ENCODE measurements at regions not wholly inside any gene's neighbourhood (a gene's known extent, or its start where the extent isn't known, plus 50 kb on each side); places are given as distances from the start of the nearest gene placed in this dataset.
A peak's percentile ranks its signal among the peaks of the same experiment; 100 is the strongest.

GRCh38 chr1:17920881-17921640 is 165.9 kb downstream of the ACTL8 start:
- TF ChIP-seq CTCF (IDR thresholded peaks at IDR 0.05; ENCODE audit: borderline replicate concordance, insufficient read depth, low read depth, low read length), result no peak
- no peak overlapping the region for H3K4me3 ChIP-seq (ENCODE audit: low read depth, low read length)

- no peak overlapping the region for H3K4me3 ChIP-seq (ENCODE audit: low read depth, low read length)
- TF ChIP-seq CTCF (IDR thresholded peaks at IDR 0.05; ENCODE audit: borderline replicate concordance, insufficient read depth, low read depth, low read length), result peak; percentile 64; the same call in 1 of the 2 replicates
Observed at GRCh38 chr1:17922833-17923232, 167.7 kb downstream of the ACTL8 start.

GRCh38 chr1:17923666-17924065 is 168.5 kb downstream of the ACTL8 start:
- no peak overlapping the region for H3K4me3 ChIP-seq (ENCODE audit: low read depth, low read length)
- no peak for TF ChIP-seq CTCF (IDR thresholded peaks at IDR 0.05; ENCODE audit: borderline replicate concordance, insufficient read depth, low read depth, low read length)

- TF ChIP-seq CTCF (IDR thresholded peaks at IDR 0.05; ENCODE audit: borderline replicate concordance, insufficient read depth, low read depth, low read length), result no peak
- H3K4me3 ChIP-seq (ENCODE audit: low read depth, low read length), result no peak overlapping the region
Observed at GRCh38 chr1:17924578-17924977, 169.4 kb downstream of the ACTL8 start.

GRCh38 chr1:17925290-17926237 is 170.4 kb downstream of the ACTL8 start:
- H3K4me3 ChIP-seq (ENCODE audit: low read depth, low read length), result no peak overlapping the region
- no peak for TF ChIP-seq CTCF (IDR thresholded peaks at IDR 0.05; ENCODE audit: borderline replicate concordance, insufficient read depth, low read depth, low read length)

- no peak overlapping the region for H3K4me3 ChIP-seq (ENCODE audit: low read depth, low read length)
- TF ChIP-seq CTCF (IDR thresholded peaks at IDR 0.05; ENCODE audit: borderline replicate concordance, insufficient read depth, low read depth, low read length), result no peak
Observed at GRCh38 chr1:17926906-17927305, 171.8 kb downstream of the ACTL8 start.
